Fibroblast of villous mesenchyme (primary cell): ENCODE measurements at regions not wholly inside any gene's neighbourhood (a gene's known extent, or its start where the extent isn't known, plus 50 kb on each side); places are given as distances from the start of the nearest gene placed in this dataset.
"Not testable (repeated sequence)": the region's sequence is repeated elsewhere in the genome, so short reads cannot be mapped to it uniquely, and the experiment has no call there.

Experiments
- DNase-seq: peaks from one replicate; pipeline ENCODE4 v3.0.0-alpha.2; 2010; ENCODE audit warnings: low read depth
- H3K4me3 ChIP-seq: 2 replicates; pipeline ENCODE4 v1.5.1; 2011; ENCODE audit warnings: low read depth, mild to moderate bottlenecking, low read length
- TF ChIP-seq, protein P1 (sequence below): IDR thresholded peaks from 2 replicates; pipeline ENCODE4 v1.5.1; 2012; ENCODE audit warnings: low read depth, mild to moderate bottlenecking, low read length; ENCODE audit not compliant: insufficient read depth

GRCh38 chr9:22508354-22508753 is 61.7 kb downstream of the DMRTA1 start:
- H3K4me3 ChIP-seq, DNase-seq: not testable (repeated sequence)

DNA sequence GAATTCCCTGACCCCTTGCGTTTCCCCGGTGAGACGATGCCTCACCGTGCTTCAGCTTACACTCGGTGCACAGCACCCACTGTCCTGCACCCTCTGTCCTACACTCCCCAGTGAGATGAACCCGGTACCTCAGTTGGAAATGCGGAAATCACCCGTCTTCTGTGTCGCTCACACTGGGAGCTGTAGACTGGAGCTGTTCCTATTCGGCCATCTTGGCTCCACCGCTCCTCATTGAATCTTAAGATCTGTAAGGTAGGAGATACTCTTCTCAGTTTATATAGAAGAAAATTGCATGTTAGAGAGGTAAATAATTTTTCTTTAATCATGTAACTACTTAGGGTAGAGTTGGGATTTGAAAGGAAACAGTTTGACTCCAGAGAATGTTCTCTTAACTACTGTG is 62.2 kb downstream of the DMRTA1 start:
- no peak overlapping the region for H3K4me3 ChIP-seq
- no peak for DNase-seq
- TF ChIP-seq, protein P1, sequence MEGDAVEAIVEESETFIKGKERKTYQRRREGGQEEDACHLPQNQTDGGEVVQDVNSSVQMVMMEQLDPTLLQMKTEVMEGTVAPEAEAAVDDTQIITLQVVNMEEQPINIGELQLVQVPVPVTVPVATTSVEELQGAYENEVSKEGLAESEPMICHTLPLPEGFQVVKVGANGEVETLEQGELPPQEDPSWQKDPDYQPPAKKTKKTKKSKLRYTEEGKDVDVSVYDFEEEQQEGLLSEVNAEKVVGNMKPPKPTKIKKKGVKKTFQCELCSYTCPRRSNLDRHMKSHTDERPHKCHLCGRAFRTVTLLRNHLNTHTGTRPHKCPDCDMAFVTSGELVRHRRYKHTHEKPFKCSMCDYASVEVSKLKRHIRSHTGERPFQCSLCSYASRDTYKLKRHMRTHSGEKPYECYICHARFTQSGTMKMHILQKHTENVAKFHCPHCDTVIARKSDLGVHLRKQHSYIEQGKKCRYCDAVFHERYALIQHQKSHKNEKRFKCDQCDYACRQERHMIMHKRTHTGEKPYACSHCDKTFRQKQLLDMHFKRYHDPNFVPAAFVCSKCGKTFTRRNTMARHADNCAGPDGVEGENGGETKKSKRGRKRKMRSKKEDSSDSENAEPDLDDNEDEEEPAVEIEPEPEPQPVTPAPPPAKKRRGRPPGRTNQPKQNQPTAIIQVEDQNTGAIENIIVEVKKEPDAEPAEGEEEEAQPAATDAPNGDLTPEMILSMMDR = no peak

DNA sequence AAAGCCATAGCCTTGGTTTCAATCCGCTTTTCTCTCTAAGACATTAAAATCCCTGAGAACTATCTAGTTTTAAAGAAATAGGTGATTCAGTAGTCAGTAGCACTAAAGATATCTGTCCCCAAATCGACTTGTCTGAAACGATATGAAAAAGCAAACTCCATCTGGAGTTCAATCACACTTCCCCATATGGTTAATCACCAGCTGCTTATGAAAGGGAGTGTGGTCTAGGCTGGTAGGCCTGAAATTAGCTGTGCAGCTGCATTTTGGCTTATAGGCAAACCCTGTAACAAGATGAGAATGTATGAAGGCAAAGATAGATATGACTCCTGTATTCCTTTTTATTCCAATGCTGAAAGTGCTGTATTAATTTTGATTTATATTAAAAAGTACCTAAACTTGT is 65.9 kb downstream of the DMRTA1 start:
- TF ChIP-seq, protein P1 = no peak
- no peak overlapping the region for H3K4me3 ChIP-seq
- DNase-seq = no peak

DNA sequence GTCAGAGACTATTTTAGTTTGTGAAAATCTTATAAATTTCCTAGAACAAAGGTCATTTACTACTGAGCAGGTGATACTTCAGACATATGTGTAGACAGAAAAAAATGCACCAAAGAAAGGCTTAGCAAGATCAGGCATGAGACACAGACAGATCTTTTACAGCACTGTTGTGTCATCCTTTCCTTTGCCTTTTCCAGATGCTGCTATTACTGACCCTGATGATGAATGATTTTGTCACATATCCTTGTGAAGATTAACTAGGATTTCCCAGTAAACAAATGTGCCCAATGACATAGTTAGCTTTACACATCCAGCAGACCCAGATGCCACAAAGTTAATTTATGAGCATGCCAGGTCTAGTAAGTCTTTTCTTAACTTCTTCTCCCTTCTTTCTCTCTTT is 68.2 kb downstream of the DMRTA1 start:
- H3K4me3 ChIP-seq = no peak overlapping the region
- no peak for DNase-seq
- TF ChIP-seq, protein P1 = no peak

DNA sequence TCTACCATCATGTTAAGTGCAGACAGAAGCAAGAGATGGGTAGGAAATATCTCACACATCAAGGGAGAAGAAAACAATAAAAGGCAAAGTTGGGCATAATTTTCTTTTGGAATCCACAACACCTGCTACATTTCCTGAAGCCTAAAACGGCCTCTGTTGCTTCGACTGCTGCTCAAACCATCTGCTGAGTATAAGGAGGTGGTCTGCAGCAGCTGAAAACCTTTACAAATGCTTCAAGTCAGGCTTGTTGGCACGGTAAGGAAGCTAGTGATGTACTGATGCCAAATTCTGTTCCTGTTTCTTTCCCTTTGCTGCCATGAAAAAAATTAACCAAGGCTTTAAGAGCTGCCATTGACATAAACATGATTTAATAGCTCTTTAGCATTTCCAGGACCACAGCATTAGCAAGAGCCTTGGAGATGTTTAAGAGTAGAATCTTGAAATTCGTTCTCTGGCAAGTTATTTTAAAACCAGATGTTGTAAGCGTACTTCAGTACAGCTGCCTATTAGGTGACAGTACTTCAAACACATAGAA is 75.6 kb downstream of the DMRTA1 start:
- TF ChIP-seq, protein P1 = no peak
- no peak overlapping the region for H3K4me3 ChIP-seq

DNA sequence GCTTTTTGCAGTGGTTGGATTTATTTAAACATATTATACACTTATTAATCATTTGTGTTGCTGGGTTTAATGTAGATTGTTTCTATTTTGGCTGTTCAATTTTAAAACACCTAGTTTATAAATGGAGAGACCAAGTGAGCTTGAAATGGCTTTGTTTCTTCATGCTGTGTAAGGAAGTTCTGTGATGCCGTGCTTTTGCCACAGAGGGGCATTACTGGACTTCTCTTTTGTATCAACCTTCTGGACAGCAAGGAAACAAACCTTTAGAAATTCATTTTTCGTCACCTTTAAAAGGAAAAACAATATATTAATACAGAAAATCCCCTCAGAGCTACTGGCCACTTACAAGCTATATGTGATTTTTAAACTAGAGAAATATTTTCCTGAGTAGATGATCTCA is 81.9 kb downstream of the DMRTA1 start:
- no peak for DNase-seq

More for the DNA sequence above, 75.6 kb downstream of the DMRTA1 start:
- no peak for DNase-seq

DNA sequence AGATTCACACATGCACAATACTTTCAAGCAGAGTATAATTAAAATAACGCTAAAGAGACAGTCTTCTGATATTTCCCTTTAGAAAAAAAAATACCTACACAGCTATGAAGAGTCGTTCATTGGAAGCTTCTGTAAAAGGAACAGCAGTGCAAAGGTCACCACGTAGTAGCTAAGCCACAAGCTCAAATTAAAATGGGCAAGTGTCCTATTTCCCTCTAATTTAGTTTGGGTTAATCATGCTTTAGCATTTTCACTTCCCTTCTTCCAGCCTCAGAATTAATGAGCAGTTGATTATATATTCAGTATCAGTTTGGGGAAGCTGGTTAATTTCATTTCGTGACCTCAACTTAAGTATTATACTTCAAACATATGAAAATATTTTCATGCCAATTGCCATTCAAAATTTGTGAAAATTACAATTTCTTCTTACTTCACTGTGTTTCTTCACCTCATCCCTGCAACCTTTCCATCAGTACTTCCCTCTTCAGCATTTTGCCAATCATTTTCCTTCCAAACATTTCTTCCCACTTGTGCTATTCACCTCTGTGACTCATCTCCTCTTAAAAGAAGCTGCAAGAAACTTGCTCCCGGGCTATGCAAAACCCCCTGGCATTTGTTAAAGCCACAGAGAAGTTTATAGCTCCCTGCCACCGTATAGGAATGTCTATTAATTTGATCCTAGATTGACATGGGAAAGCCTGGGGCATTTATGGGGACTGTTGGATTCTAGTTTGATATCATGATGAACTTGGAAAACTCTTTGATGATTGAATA is 83.0 kb downstream of the DMRTA1 start:
- DNase-seq = no peak
- H3K4me3 ChIP-seq = no peak overlapping the region
- TF ChIP-seq, protein P1 = no peak

More for the DNA sequence above, 81.9 kb downstream of the DMRTA1 start:
- TF ChIP-seq, protein P1 = no peak
- no peak overlapping the region for H3K4me3 ChIP-seq
